CD14-positive monocyte (primary cell): ENCODE measurements at regions not wholly inside any gene's neighbourhood (a gene's known extent, or its start where the extent isn't known, plus 50 kb on each side); places are given as distances from the start of the nearest gene placed in this dataset.

ENCODE experiments used
- DNase-seq, 3 donors: peaks; one replicate each; pipeline ENCODE4 v3.0.0-alpha.2; 2011 to 2022
- H2AFZ ChIP-seq: 2 replicates; pipeline ENCODE4 v1.6.0; 2012; ENCODE audit warnings: mild to moderate bottlenecking, low read depth, low read length, inconsistent platforms; ENCODE audit not compliant: insufficient read depth, poor library complexity, severe bottlenecking
- H3K27ac ChIP-seq, 2 donors: 1 replicate in 1 of 2; 2 replicates in 1 of 2; pipeline ENCODE4 v1.5.1; 2012 to 2013; ENCODE audit warnings: low read length in 2 of 2, control low read depth in 1 of 2, inconsistent platforms in 1 of 2, low read depth in 1 of 2, mild to moderate bottlenecking in 1 of 2
- H3K27me3 ChIP-seq, 2 donors: one replicate each; pipeline versions ENCODE4 v1.6.0 to v1.6.1; 2011 to 2013; ENCODE audit warnings: low read length in 2 of 2; ENCODE audit not compliant: control insufficient read depth in 2 of 2, insufficient read depth in 2 of 2
- H3K36me3 ChIP-seq, 2 donors: replicated peaks in 1 of 2; 1 replicate in 1 of 2; 2 replicates in 1 of 2; pipeline versions ENCODE4 v1.5.1 to v1.6.1; 2012 to 2013; ENCODE audit warnings: low read length in 2 of 2, control low read depth in 1 of 2, inconsistent platforms in 1 of 2, mild to moderate bottlenecking in 1 of 2; ENCODE audit not compliant: insufficient read depth in 2 of 2, control insufficient read depth in 1 of 2
- H3K4me1 ChIP-seq, 2 donors: 1 replicate in 1 of 2; 2 replicates in 1 of 2; pipeline versions ENCODE4 v1.5.1 to v1.6.1; 2012 to 2013; ENCODE audit warnings: low read length in 2 of 2, control low read depth in 1 of 2, inconsistent platforms in 1 of 2, mild to moderate bottlenecking in 1 of 2, moderate library complexity in 1 of 2; ENCODE audit not compliant: insufficient read depth in 2 of 2, control insufficient read depth in 1 of 2
- H3K4me2 ChIP-seq: replicated peaks from 2 replicates; pipeline ENCODE3; 2012; ENCODE audit warnings: low read length, moderate library complexity, mild to moderate bottlenecking; ENCODE audit not compliant: poor library complexity, severe bottlenecking; ENCODE audit errors: extremely low read depth
- H3K4me3 ChIP-seq, 3 experiments: fragments of 200-600 bp in 1 of 3; sonication (generic) in 1 of 3; replicated peaks in 1 of 3; 1 replicate in 2 of 3; 2 replicates in 1 of 3; pipeline ENCODE4 v1.5.1; 2011 to 2013; ENCODE audit warnings: low read length in 3 of 3, mild to moderate bottlenecking in 3 of 3, control low read depth in 2 of 3, low read depth in 2 of 3, inconsistent platforms in 1 of 3, moderate library complexity in 1 of 3
- H3K79me2 ChIP-seq: 2 replicates; pipeline ENCODE4 v1.6.0; 2012; ENCODE audit warnings: mild to moderate bottlenecking, control low read depth, inconsistent platforms, low read length, moderate library complexity; ENCODE audit not compliant: insufficient read depth
- H3K9ac ChIP-seq: 2 replicates; pipeline ENCODE4 v1.6.0; 2017; ENCODE audit warnings: low read length, mild to moderate bottlenecking; ENCODE audit not compliant: insufficient read depth, poor library complexity, severe bottlenecking
- H3K9me3 ChIP-seq, 2 donors: replicated peaks in 1 of 2; 1 replicate in 1 of 2; 2 replicates in 1 of 2; pipeline versions ENCODE4 v1.5.1 to v1.6.1; 2012 to 2013; ENCODE audit warnings: low read length in 2 of 2, control low read depth in 1 of 2; ENCODE audit not compliant: control insufficient read depth in 1 of 2, insufficient read depth in 1 of 2
- H4K20me1 ChIP-seq: 2 replicates; pipeline ENCODE4 v1.6.0; 2012; ENCODE audit warnings: mild to moderate bottlenecking, low read length, control low read depth, moderate library complexity; ENCODE audit not compliant: insufficient read depth
- H3K27ac Mint-ChIP-seq, 7 donors: one replicate each; pipeline ENCODE4 v1.8.0; 2020; ENCODE audit warnings: mild to moderate bottlenecking in 7 of 7, mixed read lengths in 7 of 7, moderate library complexity in 6 of 7, inconsistent platforms in 2 of 7
- H3K27me3 Mint-ChIP-seq, 3 donors: one replicate each; pipeline ENCODE4 v1.8.0; 2021 to 2022; ENCODE audit warnings: low read depth in 3 of 3, mild to moderate bottlenecking in 3 of 3, mixed read lengths in 3 of 3, moderate library complexity in 3 of 3, inconsistent platforms in 1 of 3
- H3K36me3 Mint-ChIP-seq, 2 donors: one replicate each; pipeline ENCODE4 v1.8.0; 2020; ENCODE audit warnings: mixed read lengths in 2 of 2, inconsistent platforms in 1 of 2, mild to moderate bottlenecking in 1 of 2
- H3K4me1 Mint-ChIP-seq: one replicate; pipeline ENCODE4 v1.8.0; 2020; ENCODE audit warnings: mild to moderate bottlenecking, mixed read lengths
- H3K4me3 Mint-ChIP-seq, 2 donors: one replicate each; pipeline ENCODE4 v1.8.0; 2020; ENCODE audit warnings: mild to moderate bottlenecking in 2 of 2, mixed read lengths in 2 of 2, moderate library complexity in 1 of 2
- H3K9me3 Mint-ChIP-seq, 7 donors: one replicate each; pipeline ENCODE4 v1.8.0; 2020 to 2022; ENCODE audit warnings: mixed read lengths in 7 of 7, mild to moderate bottlenecking in 6 of 7, moderate library complexity in 6 of 7, inconsistent platforms in 2 of 7
- WGBS: methylation state at CpG from one replicate; pipeline ENCODE4 v1.1.5; 2013; ENCODE audit warnings: missing lambda C conversion rate; ENCODE audit not compliant: insufficient coverage; 5-methylcytosine and 5-hydroxymethylcytosine counted together
- intact Hi-C, 2 donors: fragments of 100-400 bp; cut with micrococcal nuclease; formaldehyde crosslinking; loops; one replicate each; pipeline versions ENCODE4 v1.15.0 to v1.15.1; 2023
- TF ChIP-seq, protein P1 (sequence below): fragments of 200-600 bp; IDR thresholded peaks from one replicate; pipeline ENCODE4 v1.8.0; 2022; ENCODE audit warnings: antibody characterized with exemption, mild to moderate bottlenecking

DNA sequence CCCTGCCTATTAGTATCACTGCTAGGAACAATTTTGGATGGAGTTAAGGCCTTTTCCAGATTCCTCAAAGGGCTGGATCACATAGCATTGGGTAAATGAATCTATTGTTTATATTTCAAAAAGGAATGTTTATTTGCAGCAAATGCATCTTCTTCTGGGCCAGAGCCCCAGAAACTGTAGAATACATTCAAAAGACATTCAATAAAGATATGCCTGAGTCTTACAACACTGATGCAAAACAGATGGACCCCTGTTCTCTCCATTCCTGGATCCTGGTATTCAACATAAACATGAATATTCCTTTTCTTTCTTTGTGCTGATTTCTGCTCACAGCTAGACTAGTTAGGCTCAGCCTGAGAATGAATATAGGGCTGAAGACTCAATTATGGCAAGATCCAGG lies 227.2 kb upstream of the KLHL29 start:
- Histone ChIP-seq H3K27ac (no peak overlapping the region), H3K4me2 (no peak overlapping the region), H3K36me3 (no peaks in the 10 kb centered on the region), H3K79me2 (no peaks in the 10 kb centered on the region), H3K4me1 (no peaks in the 10 kb centered on the region), H4K20me1 (no peaks in the 10 kb centered on the region), H2AFZ (no peak overlapping the region), H3K4me3 (no peak overlapping the region), H3K9me3 (no peaks in the 10 kb centered on the region), H3K9ac (no peak overlapping the region), H3K27me3 (no peaks in the 10 kb centered on the region)
- H3K4me1 Mint-ChIP-seq, result no peaks in the 10 kb centered on the region
- intact Hi-C loops, result no loop called here
- TF ChIP-seq, protein P1, sequence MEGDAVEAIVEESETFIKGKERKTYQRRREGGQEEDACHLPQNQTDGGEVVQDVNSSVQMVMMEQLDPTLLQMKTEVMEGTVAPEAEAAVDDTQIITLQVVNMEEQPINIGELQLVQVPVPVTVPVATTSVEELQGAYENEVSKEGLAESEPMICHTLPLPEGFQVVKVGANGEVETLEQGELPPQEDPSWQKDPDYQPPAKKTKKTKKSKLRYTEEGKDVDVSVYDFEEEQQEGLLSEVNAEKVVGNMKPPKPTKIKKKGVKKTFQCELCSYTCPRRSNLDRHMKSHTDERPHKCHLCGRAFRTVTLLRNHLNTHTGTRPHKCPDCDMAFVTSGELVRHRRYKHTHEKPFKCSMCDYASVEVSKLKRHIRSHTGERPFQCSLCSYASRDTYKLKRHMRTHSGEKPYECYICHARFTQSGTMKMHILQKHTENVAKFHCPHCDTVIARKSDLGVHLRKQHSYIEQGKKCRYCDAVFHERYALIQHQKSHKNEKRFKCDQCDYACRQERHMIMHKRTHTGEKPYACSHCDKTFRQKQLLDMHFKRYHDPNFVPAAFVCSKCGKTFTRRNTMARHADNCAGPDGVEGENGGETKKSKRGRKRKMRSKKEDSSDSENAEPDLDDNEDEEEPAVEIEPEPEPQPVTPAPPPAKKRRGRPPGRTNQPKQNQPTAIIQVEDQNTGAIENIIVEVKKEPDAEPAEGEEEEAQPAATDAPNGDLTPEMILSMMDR, result no peak
- H3K4me3 Mint-ChIP-seq, result no peak overlapping the region
- H3K36me3 Mint-ChIP-seq, result no peaks in the 10 kb centered on the region
- peaks cover 0 to 4% (median 0%) of the 10 kb centered on the region in 7 donors for H3K9me3 Mint-ChIP-seq
- no peak for DNase-seq
- H3K27me3 Mint-ChIP-seq, result peaks cover 0 to 3% (median 0%) of the 10 kb centered on the region in 3 donors
- no peak overlapping the region for H3K27ac Mint-ChIP-seq

DNA sequence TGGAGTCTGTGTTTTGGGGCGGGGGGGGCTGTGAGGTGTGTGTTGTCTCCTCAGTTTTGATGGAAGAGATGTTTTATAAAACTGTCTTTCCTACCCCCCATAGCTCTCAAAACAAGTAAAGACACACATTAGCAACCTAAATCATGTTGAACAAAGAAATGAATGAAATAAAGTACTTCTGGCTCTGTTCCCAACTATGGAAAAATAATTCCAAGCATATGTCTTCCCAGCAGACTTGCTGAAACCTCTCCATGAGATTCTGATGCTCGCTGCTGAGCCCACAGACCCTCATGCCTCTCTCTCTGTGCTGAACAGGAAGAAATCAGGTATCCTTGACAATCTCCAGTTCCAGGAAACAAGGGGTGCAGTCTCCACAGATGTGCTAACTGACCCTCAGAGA lies 226.7 kb upstream of the KLHL29 start:
- H4K20me1 ChIP-seq, result no peaks in the 10 kb centered on the region
- peaks cover 0 to 3% (median 0%) of the 10 kb centered on the region in 3 donors for H3K27me3 Mint-ChIP-seq
- no peaks in the 10 kb centered on the region for H3K4me1 Mint-ChIP-seq
- H2AFZ ChIP-seq, result no peak overlapping the region
- no peaks in the 10 kb centered on the region for H3K36me3 ChIP-seq
- no peak overlapping the region for H3K4me3 ChIP-seq
- no peaks in the 10 kb centered on the region for H3K27me3 ChIP-seq
- no peak overlapping the region for H3K9ac ChIP-seq
- H3K9me3 Mint-ChIP-seq, result peaks cover 0 to 4% (median 0%) of the 10 kb centered on the region in 7 donors
- intact Hi-C loops, result no loop called here
- DNase-seq, result no peak
- H3K9me3 ChIP-seq, result no peaks in the 10 kb centered on the region
- TF ChIP-seq, protein P1, result no peak
- no peaks in the 10 kb centered on the region for H3K79me2 ChIP-seq
- no peak overlapping the region for H3K27ac Mint-ChIP-seq
- no peak overlapping the region for H3K4me3 Mint-ChIP-seq
- 75% methylated on average over 1 of the region's 2 CpGs for WGBS
- no peak overlapping the region for H3K27ac ChIP-seq
- H3K4me2 ChIP-seq, result no peak overlapping the region
- no peaks in the 10 kb centered on the region for H3K4me1 ChIP-seq
- H3K36me3 Mint-ChIP-seq, result no peaks in the 10 kb centered on the region
